Glomerular visceral epithelial cell (primary cell): ENCODE measurements at regions not wholly inside any gene's neighbourhood (a gene's known extent, or its start where the extent isn't known, plus 50 kb on each side); places are given as distances from the start of the nearest gene placed in this dataset.

Source experiments
- DNase-seq: peaks from one replicate; pipeline ENCODE4 v3.0.0-alpha.2; 2016; ENCODE audit errors: extremely low spot score

DNA sequence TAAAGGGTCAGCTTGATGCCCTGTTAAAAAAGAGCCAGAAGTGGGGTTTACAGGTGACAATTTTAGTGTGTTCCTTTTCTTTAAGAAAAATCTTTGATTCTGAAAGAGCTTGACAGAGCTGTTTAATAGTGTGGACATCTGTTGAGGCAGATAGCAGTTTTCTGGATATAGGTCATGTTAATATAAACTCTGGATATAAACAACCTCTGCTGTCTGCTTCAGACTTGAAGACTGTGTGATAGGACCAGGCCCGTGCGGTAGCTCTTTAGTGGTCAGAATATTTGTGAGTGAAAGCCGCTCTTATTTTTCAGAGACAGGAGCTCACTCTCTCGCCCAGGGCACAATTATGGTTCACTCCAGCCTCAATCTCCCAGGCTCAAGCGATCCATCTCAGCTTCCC lies 439.9 kb upstream of the RGS6 start:
- no peak for DNase-seq

DNA sequence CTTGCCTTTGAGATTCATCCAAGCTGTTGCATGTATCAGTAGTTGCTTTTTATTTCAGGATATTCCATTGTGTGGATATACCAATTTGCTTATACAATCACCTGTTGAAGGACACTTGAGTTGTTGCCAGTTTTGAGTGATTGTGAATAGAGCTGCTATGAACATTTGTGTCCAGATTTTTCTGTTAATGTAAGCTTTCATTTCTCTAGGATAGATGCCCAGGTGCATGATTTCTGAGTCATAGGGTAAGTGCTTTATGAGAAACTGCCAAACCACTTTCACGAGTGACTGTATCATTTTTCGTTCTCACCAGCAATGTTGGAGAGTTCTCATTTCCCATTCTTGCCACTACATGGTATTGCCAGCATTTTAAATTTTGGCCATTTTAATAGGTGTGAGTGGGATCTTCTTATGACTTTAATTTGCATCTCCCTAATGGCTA lies 434.6 kb upstream of the RGS6 start:
- peak; percentile 45 for DNase-seq

DNA sequence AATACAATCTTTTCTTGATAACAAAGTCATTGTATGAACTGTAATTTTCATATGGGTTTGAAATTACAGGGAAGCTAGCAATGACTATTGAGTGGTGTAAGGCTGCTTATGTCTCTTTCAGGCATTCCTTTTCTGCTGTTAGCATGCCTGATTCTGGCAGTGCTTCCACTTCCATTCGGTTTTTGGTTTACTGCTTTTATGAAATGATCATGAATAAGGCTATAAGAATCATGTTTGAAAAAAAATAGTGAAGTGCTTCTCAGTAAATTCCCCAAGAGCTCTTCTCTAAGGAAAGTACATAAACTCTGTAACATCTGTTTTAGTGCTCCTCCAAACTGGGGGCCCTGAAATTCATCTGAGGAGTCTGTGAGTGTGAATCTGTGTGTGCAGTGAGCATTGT lies 434.0 kb upstream of the RGS6 start:
- no peak for DNase-seq

DNA sequence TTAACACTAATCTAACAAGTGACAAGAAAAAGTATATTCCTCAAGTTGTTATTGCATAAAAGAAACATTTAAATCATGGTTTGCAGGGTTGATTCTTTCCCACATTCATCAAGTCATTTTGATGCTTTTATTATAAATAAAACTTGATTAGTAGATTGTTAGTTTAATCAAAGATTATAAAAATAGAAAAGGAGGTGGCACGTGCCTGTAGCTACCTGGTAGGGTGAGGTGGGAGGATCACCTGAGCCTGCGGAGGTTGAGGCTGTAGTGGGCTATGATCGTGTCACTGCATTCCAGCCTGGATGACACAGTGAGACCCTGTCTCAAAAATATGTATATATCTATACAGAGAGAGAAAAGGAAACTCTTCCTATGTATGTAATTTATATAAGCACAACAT lies 433.2 kb upstream of the RGS6 start:
- no peak for DNase-seq

DNA sequence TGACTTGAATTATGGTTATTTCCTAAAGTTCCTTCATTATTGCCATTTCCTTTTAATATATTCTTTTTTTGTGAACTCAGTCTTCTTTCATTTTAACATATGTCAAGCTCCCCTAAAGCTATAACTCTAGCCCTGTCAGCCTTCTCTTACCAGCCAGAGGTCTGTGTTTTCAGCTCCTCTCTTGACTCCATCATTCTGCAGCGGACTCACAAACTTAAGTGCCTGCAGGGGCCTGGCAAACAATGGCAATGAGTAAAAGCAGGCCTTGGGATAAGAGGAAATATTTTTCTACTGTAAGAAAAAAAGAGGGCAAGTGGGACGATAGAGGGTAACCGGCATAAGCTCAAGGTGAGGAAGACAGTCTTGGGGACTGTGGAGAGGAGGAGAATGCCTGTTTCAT lies 424.5 kb upstream of the RGS6 start:
- no peak for DNase-seq

DNA sequence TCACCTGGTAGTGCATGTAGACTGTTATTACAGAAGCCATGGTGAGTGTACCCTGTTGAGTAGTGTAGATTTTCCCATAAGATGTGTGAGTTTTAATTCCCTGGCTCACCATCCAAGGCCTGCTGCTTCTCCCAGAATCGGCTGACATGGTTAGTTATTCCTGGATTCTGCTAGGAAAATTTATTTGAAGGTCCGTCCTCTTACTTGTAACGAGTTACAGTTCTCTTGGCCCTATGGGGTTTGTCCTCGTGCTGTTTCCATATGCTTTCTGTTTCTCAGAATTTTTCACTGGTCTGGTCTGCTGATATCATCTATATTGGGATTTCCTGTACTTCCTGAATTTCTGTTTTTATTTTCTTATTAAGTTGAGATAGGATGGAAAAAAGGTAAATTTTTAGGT lies 423.3 kb upstream of the RGS6 start:
- DNase-seq = no peak

DNA sequence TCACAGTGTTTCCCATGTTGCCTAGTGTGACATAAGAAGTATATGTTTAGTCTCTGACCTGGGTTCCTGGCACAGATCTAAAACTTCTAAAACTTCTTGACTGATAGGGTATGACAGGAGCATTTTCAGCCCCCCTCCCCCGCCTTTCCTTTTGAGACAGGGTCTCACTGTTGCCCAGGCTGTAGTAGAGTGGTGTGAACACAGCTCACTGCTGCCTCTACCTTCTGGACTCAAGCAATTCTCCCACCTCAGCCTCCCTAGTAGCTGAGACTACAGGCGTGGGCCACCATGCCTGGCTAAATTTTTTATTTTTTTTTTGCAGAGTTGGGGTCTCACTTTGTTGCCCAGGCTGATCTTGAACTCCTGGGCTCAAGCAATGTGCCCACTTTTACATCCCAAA lies 421.1 kb upstream of the RGS6 start:
- DNase-seq = no peak

DNA sequence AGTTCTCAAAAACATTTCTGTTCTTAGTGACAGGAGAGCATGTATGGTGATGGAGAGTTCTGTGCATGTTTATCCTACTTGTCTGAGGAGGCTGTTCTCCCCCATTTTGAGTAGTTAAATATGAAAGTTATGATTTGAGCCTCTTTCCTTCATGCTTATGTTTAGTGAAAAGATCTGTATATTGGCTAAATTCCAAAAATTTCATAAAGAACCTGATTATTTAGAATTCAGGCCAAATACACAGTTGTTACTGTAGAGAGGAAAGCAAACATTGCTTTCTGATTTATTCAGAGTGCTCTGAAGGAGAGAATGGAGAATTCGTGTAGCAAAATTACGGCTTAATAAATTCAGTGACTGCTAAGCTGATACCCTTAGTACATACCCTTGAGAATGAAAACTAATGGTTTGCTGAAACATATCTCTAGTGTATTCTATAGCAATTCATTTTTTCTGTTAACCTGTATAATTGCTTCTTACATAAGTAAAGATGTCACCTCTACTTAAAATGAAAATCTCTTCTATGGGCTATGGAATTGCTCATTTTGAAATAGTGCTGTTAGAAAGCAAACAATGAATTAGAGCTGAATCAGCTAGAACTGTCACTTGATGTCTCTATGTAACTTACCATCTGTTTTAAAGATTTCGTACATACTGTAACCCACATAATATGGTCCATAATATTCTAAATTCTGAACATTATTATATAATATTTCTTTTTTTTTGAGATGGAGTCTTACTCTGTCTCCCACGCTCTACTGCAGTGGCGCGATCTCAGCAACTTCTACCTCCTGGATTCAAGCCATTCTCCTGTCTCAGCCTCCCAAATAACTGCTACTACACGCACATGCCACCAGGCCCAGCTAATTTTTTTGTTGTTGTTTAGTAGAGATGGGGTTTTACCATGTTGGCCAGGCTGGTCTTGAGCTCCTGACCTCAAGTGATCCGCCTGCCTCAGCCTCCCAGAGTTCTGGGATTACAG lies 417.0 kb upstream of the RGS6 start:
- no peak for DNase-seq

DNA sequence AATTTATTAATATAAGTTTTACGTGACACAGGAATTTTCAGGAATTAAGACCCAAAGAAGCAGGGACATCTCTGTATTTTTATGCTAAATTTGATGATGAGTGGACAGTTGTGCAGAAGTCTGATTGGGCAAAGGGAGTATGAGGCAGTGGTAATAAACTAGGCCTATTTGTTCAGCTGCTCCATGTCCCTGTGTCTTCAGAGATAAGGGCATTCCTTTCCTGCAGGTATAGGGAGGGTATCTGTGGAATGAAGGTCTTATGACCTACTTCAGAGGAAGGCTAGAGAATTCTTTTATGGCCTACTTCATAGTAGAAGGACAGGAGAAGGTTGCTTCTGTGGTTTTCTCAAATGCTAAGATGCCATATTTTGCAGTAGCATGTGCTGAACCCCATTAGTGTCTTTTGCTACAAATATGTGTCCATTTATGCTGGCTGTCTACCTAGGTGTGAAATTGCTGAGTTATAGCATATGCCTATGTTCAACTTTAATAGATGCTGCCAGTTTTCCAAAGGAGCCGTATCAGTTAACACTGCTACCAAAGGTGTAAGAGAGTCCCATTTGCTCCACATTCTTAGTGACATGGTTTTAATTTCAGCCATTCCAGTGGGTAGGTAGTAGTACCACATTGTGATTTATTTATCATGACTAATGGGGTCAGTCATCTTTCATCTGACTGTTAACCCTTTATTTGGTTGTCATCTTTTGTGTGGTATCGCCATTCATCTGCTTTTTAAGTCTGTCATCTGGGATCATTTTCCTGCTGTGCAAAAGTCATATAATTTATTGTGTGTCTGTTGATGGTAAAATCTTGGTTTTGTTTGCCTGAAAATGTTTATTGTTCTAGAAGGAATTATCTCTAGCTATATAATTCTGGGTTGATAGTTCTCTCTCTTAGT lies 410.7 kb upstream of the RGS6 start:
- DNase-seq = no peak

DNA sequence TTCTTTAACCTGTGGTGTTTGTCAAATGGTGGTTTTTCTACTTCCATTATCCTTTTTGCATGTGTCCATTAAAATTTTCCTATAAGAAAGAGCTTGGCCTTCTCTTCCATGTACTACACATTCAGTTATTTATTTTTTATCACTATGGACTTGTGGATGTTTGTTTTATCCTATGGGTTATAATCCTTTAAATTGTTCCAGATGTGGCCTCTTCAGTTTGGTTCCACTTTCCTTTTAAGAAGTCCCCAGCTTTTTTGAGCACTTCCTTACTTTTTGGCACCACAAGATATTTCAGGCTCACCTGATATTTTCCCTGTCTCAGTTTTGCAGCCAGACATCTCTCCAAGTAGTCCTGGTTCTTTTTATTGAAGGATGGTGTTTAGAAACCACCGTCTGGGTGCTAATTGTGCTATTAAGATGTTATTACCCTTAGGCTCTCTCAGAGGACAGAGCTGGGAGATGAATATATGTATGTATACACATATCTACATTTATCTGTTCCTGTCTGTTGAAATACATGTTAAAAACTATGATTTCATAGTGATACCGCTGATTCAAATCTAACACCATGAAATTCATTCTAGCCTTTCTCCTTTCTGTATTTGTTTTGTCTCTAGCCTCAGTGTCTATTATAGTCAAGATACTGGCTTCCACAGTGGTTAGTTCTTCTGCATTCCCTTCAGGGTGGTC lies 408.5 kb upstream of the RGS6 start:
- no peak for DNase-seq

DNA sequence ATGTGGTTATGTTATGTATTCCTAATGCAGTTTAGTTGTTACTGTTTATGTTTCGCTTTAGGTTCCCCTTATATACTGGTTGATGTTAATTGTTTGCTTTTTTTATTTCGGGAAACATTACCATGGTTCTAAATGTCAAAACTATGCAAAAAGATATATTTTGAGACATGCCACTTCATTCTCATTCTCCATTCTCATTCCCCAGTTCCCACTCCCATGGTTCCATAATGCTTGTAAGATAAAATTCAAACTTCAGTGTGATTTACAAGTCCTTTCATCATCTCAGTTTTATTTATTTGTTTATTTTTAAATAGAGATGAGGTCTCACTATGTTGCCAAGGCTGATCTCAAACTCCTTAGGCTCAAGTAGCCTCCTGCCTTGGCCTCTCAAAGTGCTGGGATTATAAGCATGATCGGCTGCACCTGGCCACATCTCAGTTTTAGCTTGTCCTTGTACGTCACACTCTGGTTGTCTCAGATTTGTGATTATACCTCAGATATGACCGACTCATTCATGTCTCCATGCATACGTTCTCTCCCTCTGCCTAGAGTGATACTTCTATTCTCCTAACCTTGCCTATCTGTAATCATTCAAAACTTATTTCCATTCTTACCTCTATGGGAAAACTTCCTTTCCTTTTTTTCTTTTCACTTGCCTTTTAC lies 407.8 kb upstream of the RGS6 start:
- DNase-seq = no peak

DNA sequence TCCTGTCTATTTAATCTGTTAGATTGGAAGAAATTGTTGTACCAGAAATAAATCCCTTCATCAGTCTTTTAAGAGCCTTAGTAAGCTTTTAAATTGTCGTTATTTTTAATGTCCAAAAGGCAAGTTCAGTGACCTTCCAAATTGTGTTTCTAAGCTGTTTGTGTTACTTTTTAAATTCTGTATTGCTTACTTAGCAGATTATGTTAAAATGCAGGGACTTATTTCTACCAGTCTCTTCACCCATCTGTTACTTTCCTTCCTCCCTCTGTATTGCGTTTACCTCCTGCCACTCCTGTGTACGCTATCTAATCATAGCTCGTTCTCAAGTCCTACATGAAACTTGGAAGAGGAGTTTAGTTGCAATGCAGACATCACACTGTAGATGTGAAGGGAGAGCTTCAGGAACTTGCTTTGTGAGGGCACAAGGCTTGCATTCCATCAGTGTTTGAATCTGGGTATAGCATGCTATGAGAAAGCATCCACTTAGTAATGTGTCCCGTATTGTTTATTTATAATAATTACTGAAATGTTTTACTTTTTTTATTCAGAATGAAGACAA lies 406.5 kb upstream of the RGS6 start:
- no peak for DNase-seq

DNA sequence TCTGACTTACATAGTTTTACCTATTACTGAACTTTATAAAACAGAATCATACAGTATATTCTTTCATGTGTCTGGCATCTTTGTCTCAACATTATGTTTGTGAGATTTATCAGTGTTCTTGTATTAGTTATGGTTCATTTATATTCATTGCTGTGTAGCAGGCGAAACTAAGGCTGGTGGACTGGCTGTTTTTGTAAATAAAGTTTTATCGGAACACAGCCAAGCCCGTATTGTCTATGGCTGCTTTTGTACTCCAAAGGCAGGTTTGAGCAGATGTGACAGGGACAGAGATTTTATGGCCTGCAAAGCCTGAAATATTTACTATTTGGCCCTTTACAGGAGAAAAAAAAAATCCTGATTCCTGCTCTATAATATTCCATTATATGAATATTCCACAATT lies 405.8 kb upstream of the RGS6 start:
- DNase-seq = no peak

DNA sequence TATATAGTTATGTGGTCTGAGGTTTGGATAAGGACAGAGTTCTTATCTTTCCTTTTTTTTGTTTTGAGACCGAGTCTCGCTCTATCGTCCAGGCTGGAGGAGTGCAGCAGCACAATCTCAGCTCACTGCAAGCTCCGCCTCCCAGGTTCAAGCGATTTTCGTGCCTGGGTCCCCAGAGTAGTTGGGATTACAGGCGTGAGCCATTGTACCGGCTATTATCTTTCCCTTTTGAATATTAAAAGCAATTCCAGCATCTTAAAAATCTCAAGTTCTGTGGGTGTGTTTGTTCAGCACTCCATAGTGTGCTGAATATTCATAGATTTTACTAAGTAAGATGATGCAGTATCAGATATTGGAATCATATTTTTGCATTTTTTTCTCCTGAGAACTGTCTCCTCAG lies 404.4 kb upstream of the RGS6 start:
- DNase-seq = no peak

DNA sequence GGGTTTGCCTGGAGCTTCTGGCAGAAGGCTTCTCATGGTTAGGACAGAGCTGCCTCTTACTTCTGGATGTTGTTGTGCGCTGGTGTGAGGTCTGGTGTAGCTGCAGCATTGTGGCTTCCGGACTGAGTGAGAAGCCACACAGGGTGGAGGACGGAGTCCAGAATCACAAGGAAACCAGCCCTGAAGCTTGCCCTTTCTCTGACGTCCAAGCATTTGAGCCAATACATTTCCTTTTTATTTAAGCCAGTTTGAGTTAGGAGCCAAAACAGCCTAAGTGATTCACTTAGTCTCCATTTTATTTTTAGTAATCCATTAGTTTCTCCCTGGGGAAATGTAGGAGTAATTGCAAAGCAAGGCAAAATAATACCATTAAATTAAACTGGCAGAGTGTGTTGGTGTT lies 402.4 kb upstream of the RGS6 start:
- no peak for DNase-seq

DNA sequence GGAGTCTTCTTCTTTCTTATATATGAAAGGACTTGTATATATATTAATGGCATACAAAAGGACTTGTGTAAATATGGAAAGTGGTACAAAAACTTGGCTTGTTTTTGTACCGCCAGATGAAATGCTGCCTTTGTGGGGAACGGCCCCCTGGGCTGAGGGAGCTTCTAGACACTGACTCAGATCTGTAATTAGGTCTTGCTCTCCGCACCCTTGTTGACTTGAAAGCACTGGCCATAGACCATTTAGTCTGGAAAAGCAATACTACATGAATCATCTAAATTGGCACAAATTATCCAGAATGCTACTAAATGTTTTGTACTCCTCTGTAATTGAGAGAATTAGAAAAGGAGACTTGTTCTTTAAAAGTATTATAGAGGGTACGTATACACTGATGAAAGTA lies 399.9 kb upstream of the RGS6 start:
- DNase-seq = peak; percentile 5

DNA sequence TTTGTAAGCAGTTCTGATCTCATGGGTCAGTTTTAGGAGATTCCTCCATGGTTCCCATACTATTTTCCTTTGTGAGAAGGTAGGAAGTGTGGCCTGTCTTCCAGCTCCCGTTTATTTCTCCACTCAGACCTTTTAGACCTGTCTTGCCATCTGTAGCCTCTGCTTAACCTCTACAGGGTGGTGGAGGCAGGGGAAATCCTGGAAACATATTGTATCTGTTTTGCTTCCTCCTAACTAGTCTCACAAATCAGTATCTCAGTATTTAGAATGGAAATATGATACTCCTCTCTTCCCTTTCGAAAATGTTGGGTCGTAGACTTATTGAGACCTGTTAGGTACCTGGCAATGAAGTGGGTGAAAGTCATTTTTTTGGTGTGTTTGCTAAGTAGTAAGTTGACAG lies 399.4 kb upstream of the RGS6 start:
- DNase-seq = no peak

DNA sequence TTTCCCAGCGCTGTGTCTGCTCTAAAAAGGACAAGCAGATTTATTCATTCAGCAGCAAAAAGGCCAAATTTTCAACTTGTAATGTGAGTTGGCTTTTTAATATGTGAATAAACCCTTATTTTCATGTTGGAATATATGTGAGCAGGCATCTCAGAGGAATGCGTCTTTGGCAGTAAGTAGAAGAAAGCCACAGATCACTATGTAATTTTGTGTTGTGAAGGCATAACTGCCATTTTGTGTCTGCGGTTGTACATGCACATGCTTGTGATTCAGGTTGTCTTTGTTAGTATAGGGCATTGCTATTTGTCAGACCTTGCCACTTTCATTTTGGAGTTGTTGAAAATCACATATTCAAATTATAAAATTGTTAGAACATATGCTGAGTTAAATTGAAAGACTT lies 398.8 kb upstream of the RGS6 start:
- DNase-seq = no peak

DNA sequence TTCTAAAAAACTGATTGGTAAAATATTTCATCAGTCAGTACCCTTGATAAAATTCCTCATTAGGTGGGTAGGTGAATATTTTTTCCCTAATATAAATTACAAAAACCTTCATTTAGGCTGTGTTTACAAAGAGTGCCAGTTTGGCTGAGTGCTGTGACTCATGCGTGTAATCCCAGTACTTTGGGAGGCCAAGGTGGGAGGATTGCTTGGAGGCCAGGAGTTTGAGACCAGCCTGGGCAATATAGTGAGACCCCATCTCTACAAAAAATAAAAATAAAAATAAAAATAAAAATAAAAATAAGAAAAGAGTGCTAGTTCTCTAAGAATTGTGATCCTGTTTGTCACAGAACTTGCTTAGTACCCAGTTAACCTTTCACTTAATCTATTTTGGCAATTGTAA lies 398.4 kb upstream of the RGS6 start:
- DNase-seq = no peak

DNA sequence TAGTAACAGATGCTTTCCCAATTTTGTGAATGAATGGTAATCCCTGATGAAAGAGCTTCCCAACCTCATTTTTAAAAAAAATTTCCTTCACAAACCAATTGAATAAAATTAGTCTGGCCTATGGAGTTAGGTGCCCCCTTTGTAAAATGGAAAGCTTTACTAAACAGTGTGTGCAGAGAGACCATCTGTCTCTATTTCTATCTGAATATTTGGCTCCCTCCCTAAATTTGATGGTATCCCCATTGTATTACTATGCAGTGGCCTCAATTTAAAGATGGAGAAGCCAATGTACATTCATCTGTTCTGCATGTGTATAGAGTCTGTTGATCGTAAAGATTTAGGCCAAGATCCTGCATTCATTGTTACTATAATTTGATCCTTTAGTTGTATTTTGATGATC lies 397.7 kb upstream of the RGS6 start:
- DNase-seq = no peak

DNA sequence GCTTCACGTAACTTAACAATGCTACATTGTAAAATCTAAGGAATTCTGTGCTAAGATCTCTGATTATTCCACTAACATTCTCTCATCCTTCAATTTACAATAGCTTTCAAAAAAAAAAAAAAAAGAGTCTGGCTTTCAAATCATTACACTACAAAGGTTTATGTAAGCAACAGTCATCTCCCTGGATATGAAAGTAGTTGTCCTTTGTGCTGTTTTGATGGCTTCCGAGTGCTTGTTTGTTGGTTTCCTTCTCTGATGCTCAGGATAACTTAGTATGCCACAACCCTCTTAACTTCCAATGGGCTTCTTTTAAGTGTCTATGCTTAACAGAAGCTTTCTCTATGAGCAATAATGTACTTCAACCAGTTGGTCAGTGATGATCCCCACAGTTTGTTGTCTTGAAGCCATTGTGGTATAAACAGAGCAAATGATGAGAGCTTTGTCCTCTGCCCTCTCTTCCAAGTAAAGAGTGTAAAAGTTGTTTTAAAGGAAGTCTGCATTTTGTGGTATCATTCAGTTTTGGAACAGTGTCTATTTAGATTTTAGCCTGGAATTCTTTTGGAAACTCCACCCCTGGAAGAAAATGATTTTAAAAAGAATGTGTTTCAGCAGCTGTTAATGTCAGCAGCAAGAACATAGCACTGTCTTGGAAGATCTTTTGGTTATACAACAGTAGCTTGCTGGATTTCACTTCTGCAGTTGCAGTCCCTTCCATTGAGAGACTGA lies 396.1 kb upstream of the RGS6 start:
- DNase-seq = no peak
